ENCODE measurements at regions not wholly inside any gene's neighbourhood (a gene's known extent, or its start where the extent isn't known, plus 50 kb on each side); places are given as distances from the start of the nearest gene placed in this dataset.

GRCh38 chr2:150643114-150643725 lies 155.8 kb upstream of the RND3 start:
- no peak for DNase-seq

- no peak for DNase-seq
Observed at GRCh38 chr2:150640039-150640438, 152.6 kb upstream of the RND3 start.

- no peak for DNase-seq
Observed at GRCh38 chr2:150639383-150639782, 151.9 kb upstream of the RND3 start.

GRCh38 chr2:150631236-150631821 lies 143.9 kb upstream of the RND3 start:
- DNase-seq: no peak

GRCh38 chr2:150630587-150631235 lies 143.2 kb upstream of the RND3 start:
- no peak for DNase-seq

GRCh38 chr2:150627526-150627925 lies 140.1 kb upstream of the RND3 start:
- DNase-seq: no peak

GRCh38 chr2:150626934-150627411 lies 139.5 kb upstream of the RND3 start:
- DNase-seq: no peak

GRCh38 chr2:150625741-150626140 lies 138.3 kb upstream of the RND3 start:
- DNase-seq: no peak

- no peak for DNase-seq
Observed at GRCh38 chr2:150625303-150625702, 137.8 kb upstream of the RND3 start.

- DNase-seq: peak; percentile 48
Observed at GRCh38 chr2:150624001-150624401, 136.5 kb upstream of the RND3 start.

- no peak for DNase-seq
Observed at GRCh38 chr2:150621526-150622213, 134.2 kb upstream of the RND3 start.

- no peak for DNase-seq
Observed at GRCh38 chr2:150620855-150621254, 133.4 kb upstream of the RND3 start.

- no peak for DNase-seq
Observed at GRCh38 chr2:150620416-150620815, 132.9 kb upstream of the RND3 start.

- DNase-seq: no peak
Observed at GRCh38 chr2:150619607-150620330, 132.3 kb upstream of the RND3 start.

GRCh38 chr2:150618245-150618895 lies 130.9 kb upstream of the RND3 start:
- no peak for DNase-seq

GRCh38 chr2:150617351-150617978 lies 130.0 kb upstream of the RND3 start:
- no peak for DNase-seq

- peak; percentile 27 for DNase-seq
Observed at GRCh38 chr2:150612957-150613710, 125.7 kb upstream of the RND3 start.

GRCh38 chr2:150610670-150611279 lies 123.3 kb upstream of the RND3 start:
- peak; percentile 53 for DNase-seq

- DNase-seq: no peak
Observed at GRCh38 chr2:150609831-150610582, 122.5 kb upstream of the RND3 start.

- DNase-seq: no peak
Observed at GRCh38 chr2:150608341-150608740, 120.9 kb upstream of the RND3 start.

All from OCI-M1 (cell line).